Naive thymus-derived CD4-positive, alpha-beta T cell (primary cell): ENCODE measurements at regions not wholly inside any gene's neighbourhood (a gene's known extent, or its start where the extent isn't known, plus 50 kb on each side); places are given as distances from the start of the nearest gene placed in this dataset.
"Not testable (repeated sequence)": the region's sequence is repeated elsewhere in the genome, so short reads cannot be mapped to it uniquely, and the experiment has no call there.

ENCODE experiments used
- ATAC-seq: fragments of 150-1000 bp; cut with Tn5 transposase; 2 replicates; pipeline ENCODE4 v1.10.0; 2021; ENCODE audit warnings: mild to moderate bottlenecking, moderate library complexity
- CTCF ChIA-PET: fragments of 350-600 bp; sonication (Branson Sonifier 250); formaldehyde crosslinking; loops from one replicate; lab custom pipeline; 2021; ENCODE audit warnings: antibody characterized with exemption; lab: Charles Lee
- POLR2A ChIA-PET: fragments of 350-600 bp; sonication (Branson Sonifier 250); formaldehyde crosslinking; loops from one replicate; lab custom pipeline; 2021; ENCODE audit warnings: antibody characterized with exemption, inconsistent platforms; lab: Charles Lee
- DNase-seq, 9 donors: peaks; one replicate each; pipeline versions ENCODE4 v3.0.0 to v3.0.0-alpha.2; 2020 to 2022; ENCODE audit warnings: mixed read lengths in 1 of 9
- H3K27ac ChIP-seq: one replicate; pipeline ENCODE4 v1.7.0; 2013; ENCODE audit warnings: mild to moderate bottlenecking, low read depth, low read length, moderate library complexity
- H3K27me3 ChIP-seq, 2 donors: one replicate each; pipeline ENCODE4 v1.7.0; 2013; ENCODE audit warnings: low read length in 2 of 2, mild to moderate bottlenecking in 2 of 2, moderate library complexity in 2 of 2; ENCODE audit not compliant: control insufficient read depth in 2 of 2, insufficient read depth in 2 of 2
- H3K36me3 ChIP-seq, 3 experiments: 1 replicate in 2 of 3; 2 replicates in 1 of 3; pipeline ENCODE4 v1.7.0; 2013; ENCODE audit warnings: low read length in 3 of 3, mild to moderate bottlenecking in 3 of 3, moderate library complexity in 1 of 3; ENCODE audit not compliant: insufficient read depth in 3 of 3, control insufficient read depth in 2 of 3
- H3K4me1 ChIP-seq, 2 donors: one replicate each; pipeline ENCODE4 v1.7.0; 2013; ENCODE audit warnings: low read length in 2 of 2, mild to moderate bottlenecking in 2 of 2, moderate library complexity in 1 of 2; ENCODE audit not compliant: control insufficient read depth in 2 of 2, insufficient read depth in 2 of 2
- H3K4me3 ChIP-seq: 2 replicates; pipeline ENCODE4 v1.7.0; 2013; ENCODE audit warnings: mild to moderate bottlenecking, low read length
- H3K9me3 ChIP-seq, 3 experiments: 1 replicate in 2 of 3; 2 replicates in 1 of 3; pipeline ENCODE4 v1.7.0; 2013; ENCODE audit warnings: low read length in 3 of 3; ENCODE audit not compliant: control insufficient read depth in 2 of 3
- H3K27ac Mint-ChIP-seq, 9 donors: one replicate each; pipeline ENCODE4 v1.8.0; 2020 to 2022; ENCODE audit warnings: mixed read lengths in 9 of 9, mild to moderate bottlenecking in 8 of 9, moderate library complexity in 5 of 9, inconsistent platforms in 2 of 9
- H3K27me3 Mint-ChIP-seq, 5 donors: one replicate each; pipeline ENCODE4 v1.8.0; 2021 to 2022; ENCODE audit warnings: mixed read lengths in 5 of 5, mild to moderate bottlenecking in 1 of 5
- H3K36me3 Mint-ChIP-seq, 5 donors: one replicate each; pipeline ENCODE4 v1.8.0; 2020 to 2022; ENCODE audit warnings: mixed read lengths in 5 of 5, mild to moderate bottlenecking in 3 of 5, inconsistent platforms in 1 of 5
- H3K4me1 Mint-ChIP-seq, 7 donors: one replicate each; pipeline ENCODE4 v1.8.0; 2020 to 2022; ENCODE audit warnings: mixed read lengths in 7 of 7, mild to moderate bottlenecking in 3 of 7, inconsistent platforms in 1 of 7
- H3K4me3 Mint-ChIP-seq, 10 donors: one replicate each; pipeline ENCODE4 v1.8.0; 2020 to 2022; ENCODE audit warnings: mild to moderate bottlenecking in 10 of 10, mixed read lengths in 10 of 10, moderate library complexity in 6 of 10, inconsistent platforms in 2 of 10
- H3K9me3 Mint-ChIP-seq, 11 donors: one replicate each; pipeline ENCODE4 v1.8.0; 2020 to 2022; ENCODE audit warnings: mixed read lengths in 11 of 11, mild to moderate bottlenecking in 4 of 11, inconsistent platforms in 1 of 11, moderate library complexity in 1 of 11
- intact Hi-C, 2 donors: fragments of 100-400 bp; cut with micrococcal nuclease; formaldehyde crosslinking; loops; one replicate each; pipeline ENCODE4 v1.15.1; 2023

GRCh38 chr2:52428224-52428623 lies 1339.4 kb upstream of the CHAC2 start:
- no peaks in the 10 kb centered on the region for H3K27me3 Mint-ChIP-seq
- Histone ChIP-seq H3K9me3 (no peaks in the 10 kb centered on the region), H3K4me1 (no peaks in the 10 kb centered on the region), H3K27ac (no peak overlapping the region), H3K27me3 (no peaks in the 10 kb centered on the region), H3K4me3 (no peak overlapping the region), H3K36me3 (no peaks in the 10 kb centered on the region)
- DNase-seq: no peak
- ChIA-PET POLR2A (no interaction called here), CTCF (no interaction called here)
- H3K27ac Mint-ChIP-seq: no peak overlapping the region
- no peak overlapping the region for H3K4me3 Mint-ChIP-seq
- no peak for ATAC-seq
- H3K9me3 Mint-ChIP-seq: peaks cover 0 to 11% (median 5%) of the 10 kb centered on the region in 11 donors
- H3K36me3 Mint-ChIP-seq: no peaks in the 10 kb centered on the region
- H3K4me1 Mint-ChIP-seq: no peaks in the 10 kb centered on the region
- intact Hi-C loops: no loop called here

GRCh38 chr2:52423655-52424054 lies 1343.9 kb upstream of the CHAC2 start:
- H3K9me3 Mint-ChIP-seq: peaks cover 0 to 5% (median 2%) of the 10 kb centered on the region in 11 donors
- H3K27me3 Mint-ChIP-seq: no peaks in the 10 kb centered on the region

GRCh38 chr2:52423111-52423510 lies 1344.5 kb upstream of the CHAC2 start:
- ChIA-PET CTCF (no interaction called here), POLR2A (no interaction called here)
- intact Hi-C loops: no loop called here
- no peak overlapping the region for H3K4me3 ChIP-seq
- H3K4me1 ChIP-seq: no peaks in the 10 kb centered on the region
- no peak overlapping the region for H3K27ac ChIP-seq
- no peaks in the 10 kb centered on the region for H3K27me3 ChIP-seq
- no peak for DNase-seq
- no peak for ATAC-seq
- no peaks in the 10 kb centered on the region for H3K27me3 Mint-ChIP-seq
- no peak overlapping the region for H3K4me3 Mint-ChIP-seq
- peaks cover 0 to 5% (median 2%) of the 10 kb centered on the region in 11 donors for H3K9me3 Mint-ChIP-seq
- H3K36me3 ChIP-seq: no peaks in the 10 kb centered on the region
- H3K36me3 Mint-ChIP-seq: no peaks in the 10 kb centered on the region
- H3K9me3 ChIP-seq: no peaks in the 10 kb centered on the region
- no peak overlapping the region for H3K27ac Mint-ChIP-seq
- no peaks in the 10 kb centered on the region for H3K4me1 Mint-ChIP-seq

More at GRCh38 chr2:52423655-52424054, 1343.9 kb upstream of the CHAC2 start:
- no peaks in the 10 kb centered on the region for H3K27me3 ChIP-seq
- intact Hi-C loops: no loop called here
- H3K36me3 ChIP-seq: no peaks in the 10 kb centered on the region
- no peaks in the 10 kb centered on the region for H3K9me3 ChIP-seq
- no peak overlapping the region for H3K4me3 Mint-ChIP-seq
- H3K27ac Mint-ChIP-seq: no peak overlapping the region
- CTCF ChIA-PET: no interaction called here
- H3K4me1 Mint-ChIP-seq: no peaks in the 10 kb centered on the region
- no peak overlapping the region for H3K4me3 ChIP-seq
- POLR2A ChIA-PET: no interaction called here
- ATAC-seq: no peak
- no peak for DNase-seq
- H3K27ac ChIP-seq: no peak overlapping the region
- H3K4me1 ChIP-seq: no peaks in the 10 kb centered on the region
- H3K36me3 Mint-ChIP-seq: no peaks in the 10 kb centered on the region

GRCh38 chr2:52416340-52416739 lies 1351.3 kb upstream of the CHAC2 start:
- no peak overlapping the region for H3K27ac ChIP-seq
- no peaks in the 10 kb centered on the region for H3K4me1 Mint-ChIP-seq
- peaks cover 0 to 12% (median 3%) of the 10 kb centered on the region in 11 donors for H3K9me3 Mint-ChIP-seq
- H3K4me3 ChIP-seq: no peak overlapping the region
- no peaks in the 10 kb centered on the region for H3K9me3 ChIP-seq
- H3K36me3 Mint-ChIP-seq: no peaks in the 10 kb centered on the region
- H3K4me1 ChIP-seq: no peaks in the 10 kb centered on the region
- no peaks in the 10 kb centered on the region for H3K36me3 ChIP-seq
- intact Hi-C loops: no loop called here
- CTCF ChIA-PET: no interaction called here
- ATAC-seq: no peak
- no peak for DNase-seq
- POLR2A ChIA-PET: no interaction called here
- H3K27me3 ChIP-seq: no peaks in the 10 kb centered on the region
- no peak overlapping the region for H3K27ac Mint-ChIP-seq
- no peaks in the 10 kb centered on the region for H3K27me3 Mint-ChIP-seq
- no peak overlapping the region for H3K4me3 Mint-ChIP-seq

DNA sequence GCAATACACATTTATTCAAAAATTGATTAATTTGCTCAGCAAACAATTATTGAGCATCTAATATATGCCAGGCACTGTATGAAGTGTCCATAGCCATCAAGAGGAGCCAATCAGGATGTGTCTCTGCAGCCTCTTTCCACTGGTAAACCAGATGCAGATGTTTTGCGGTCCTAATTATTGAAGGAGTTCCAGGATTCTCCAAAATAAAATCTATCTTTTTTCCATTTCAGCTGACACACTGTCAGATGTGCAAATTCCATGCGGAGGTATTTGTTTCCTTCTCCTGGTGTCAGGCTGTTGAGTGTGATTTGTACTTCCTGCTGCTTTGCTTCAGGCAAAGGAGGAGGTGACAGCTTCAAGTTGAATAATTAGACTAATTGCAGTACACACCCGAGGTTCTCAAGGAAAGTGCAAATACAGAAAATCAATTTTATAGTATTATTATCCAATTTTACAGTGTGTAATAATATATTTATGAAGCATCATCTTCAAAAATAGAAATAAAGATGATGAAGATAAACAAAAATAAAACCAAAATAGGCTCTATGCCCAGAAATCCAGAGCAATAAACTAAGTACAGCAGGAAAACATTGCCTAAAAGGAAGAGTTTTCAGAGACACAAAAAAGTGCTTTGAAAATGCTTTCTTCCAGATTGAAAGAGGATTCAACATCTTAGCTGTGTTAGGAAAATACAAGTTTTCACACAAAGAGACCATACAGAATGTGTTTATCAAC lies 1352.9 kb upstream of the CHAC2 start:
- DNase-seq (no peak), ATAC-seq (no peak)
- Histone ChIP-seq H3K36me3 (no peaks in the 10 kb centered on the region), H3K27me3 (no peaks in the 10 kb centered on the region), H3K27ac (no peak overlapping the region), H3K9me3 (no peaks in the 10 kb centered on the region), H3K4me1 (no peaks in the 10 kb centered on the region), H3K4me3 (no peak overlapping the region)
- H3K36me3 Mint-ChIP-seq: no peaks in the 10 kb centered on the region
- H3K9me3 Mint-ChIP-seq: peaks cover 0 to 12% (median 3%) of the 10 kb centered on the region in 11 donors
- H3K27me3 Mint-ChIP-seq: no peaks in the 10 kb centered on the region
- ChIA-PET POLR2A (no interaction called here), CTCF (no interaction called here)
- intact Hi-C loops: no loop called here
- H3K27ac Mint-ChIP-seq: no peak overlapping the region
- H3K4me3 Mint-ChIP-seq: no peak overlapping the region
- H3K4me1 Mint-ChIP-seq: no peaks in the 10 kb centered on the region

DNA sequence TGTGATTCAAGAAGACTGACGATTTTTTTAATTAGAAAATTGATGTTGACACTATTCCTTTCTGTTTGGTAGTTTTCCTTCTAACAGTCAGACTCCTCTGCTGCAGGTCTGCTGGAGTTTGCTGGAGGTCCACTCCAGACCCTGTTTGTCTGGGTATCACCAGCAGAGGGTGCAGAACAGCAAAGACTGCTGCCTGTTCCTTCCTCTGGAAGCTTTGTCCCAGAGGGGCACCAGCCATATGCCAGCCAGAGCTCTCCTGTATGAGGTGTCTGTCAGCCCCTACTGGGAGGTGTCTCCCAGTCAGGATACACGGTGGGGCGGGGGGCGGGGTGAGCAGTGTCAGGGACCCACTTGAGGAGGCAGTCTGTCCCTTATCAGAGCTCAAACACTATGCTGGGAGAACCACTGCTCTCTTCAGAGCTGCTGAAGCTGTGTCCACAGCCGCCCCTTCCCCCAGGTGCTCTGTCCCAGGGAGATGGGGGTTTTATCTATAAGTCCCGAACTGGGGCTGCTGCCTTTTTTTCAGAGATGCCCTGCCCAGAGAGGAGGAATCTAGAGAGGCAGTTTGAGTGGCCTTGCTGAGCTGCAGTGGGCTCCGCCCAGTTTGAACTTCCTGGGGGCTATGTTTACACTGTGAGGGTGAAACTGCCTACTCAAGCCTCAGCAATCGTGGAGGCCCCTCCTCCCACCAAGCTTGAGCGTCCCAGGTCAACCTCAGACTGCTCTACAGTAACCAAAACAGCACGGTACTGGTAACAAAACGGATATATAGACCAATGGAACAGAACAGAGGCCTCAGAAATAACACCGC lies 1358.1 kb upstream of the CHAC2 start:
- H3K4me1 Mint-ChIP-seq, H3K27ac ChIP-seq, H3K27me3 Mint-ChIP-seq, ATAC-seq, H3K36me3 ChIP-seq, H3K27me3 ChIP-seq, H3K9me3 ChIP-seq, H3K4me3 Mint-ChIP-seq, intact Hi-C loops, H3K27ac Mint-ChIP-seq, H3K36me3 Mint-ChIP-seq, H3K4me1 ChIP-seq, DNase-seq, POLR2A ChIA-PET, CTCF ChIA-PET, H3K4me3 ChIP-seq: not testable (repeated sequence)
- peaks cover 0 to 12% (median 3%) of the 10 kb centered on the region in 11 donors for H3K9me3 Mint-ChIP-seq
